KOPT-K1 (cell line): ENCODE measurements at regions not wholly inside any gene's neighbourhood (a gene's known extent, or its start where the extent isn't known, plus 50 kb on each side); places are given as distances from the start of the nearest gene placed in this dataset.
"Not testable (repeated sequence)": the region's sequence is repeated elsewhere in the genome, so short reads cannot be mapped to it uniquely, and the experiment has no call there.

ENCODE experiments used
- H3K27ac ChIP-seq: fragments of 200-600 bp; sonication (generic); 2 replicates; pipeline ENCODE4 v1.5.1; 2016; ENCODE audit warnings: antibody characterized with exemption, mild to moderate bottlenecking, low read depth, low read length; ENCODE audit not compliant: poor library complexity, severe bottlenecking
- H3K36me3 ChIP-seq: fragments of 200-600 bp; sonication (generic); 2 replicates; pipeline ENCODE4 v1.5.1; 2017; ENCODE audit warnings: antibody characterized with exemption, mild to moderate bottlenecking, low read length, moderate library complexity; ENCODE audit not compliant: insufficient read depth
- H3K9me3 ChIP-seq: fragments of 200-600 bp; sonication (generic); 2 replicates; pipeline ENCODE4 v1.5.1; 2017; ENCODE audit warnings: antibody characterized with exemption, low read length, mild to moderate bottlenecking; ENCODE audit not compliant: insufficient read depth, poor library complexity, severe bottlenecking

DNA sequence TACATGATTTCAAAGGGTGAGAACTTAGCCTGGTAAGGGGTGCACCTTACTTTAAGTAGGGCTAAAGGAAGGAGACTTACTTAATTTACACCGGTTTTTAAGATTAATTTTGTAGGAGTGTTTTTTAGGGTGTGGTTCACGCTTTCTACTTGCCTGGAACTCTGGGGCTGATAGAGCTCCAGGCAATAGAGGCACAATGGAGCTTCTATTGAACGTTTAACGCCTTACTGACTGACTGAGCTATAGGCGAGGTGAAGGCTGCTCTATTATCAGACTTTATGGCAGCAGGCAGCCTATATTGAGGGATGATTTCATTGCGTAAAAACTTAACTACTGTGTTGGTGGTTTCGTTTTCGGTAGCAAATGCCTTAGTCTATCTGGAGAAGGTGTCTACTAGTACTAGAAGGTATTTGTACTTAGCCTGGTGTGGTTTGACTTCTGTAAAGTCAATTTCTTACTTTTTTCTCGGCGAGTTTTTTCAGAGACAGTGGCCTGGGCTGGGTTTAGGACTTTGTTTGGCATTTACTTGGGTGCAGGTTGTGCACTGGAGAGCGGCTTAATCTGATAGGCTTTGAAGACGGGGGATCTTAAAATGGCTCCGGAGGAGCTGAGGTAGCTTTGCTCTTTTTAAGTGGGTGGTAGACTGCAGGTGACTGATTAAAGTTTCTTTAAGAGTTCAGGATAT, 119.7 kb downstream of the UNC93B1 start:
- not testable (repeated sequence) for H3K27ac ChIP-seq, H3K9me3 ChIP-seq, H3K36me3 ChIP-seq

DNA sequence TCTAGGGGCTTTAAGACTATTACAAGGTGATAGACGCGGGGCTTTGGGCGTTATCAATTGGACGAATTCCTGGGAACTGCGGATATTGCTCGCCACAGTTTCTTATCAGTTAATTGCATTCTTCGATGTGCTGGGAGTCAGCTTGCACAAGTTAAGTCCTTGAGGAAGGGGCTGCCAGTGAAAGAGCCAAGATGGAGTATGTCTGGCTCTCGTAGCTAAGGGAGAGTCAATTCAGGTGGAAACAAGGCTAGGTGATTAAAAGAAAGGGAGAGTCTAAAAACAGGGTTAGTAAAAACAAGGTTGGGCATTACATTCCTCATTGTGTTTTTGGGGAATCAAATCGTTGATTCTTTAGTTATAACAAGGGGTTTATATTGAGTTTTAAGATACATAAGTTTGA, 121.6 kb downstream of the UNC93B1 start:
- not testable (repeated sequence) for H3K9me3 ChIP-seq, H3K36me3 ChIP-seq, H3K27ac ChIP-seq

DNA sequence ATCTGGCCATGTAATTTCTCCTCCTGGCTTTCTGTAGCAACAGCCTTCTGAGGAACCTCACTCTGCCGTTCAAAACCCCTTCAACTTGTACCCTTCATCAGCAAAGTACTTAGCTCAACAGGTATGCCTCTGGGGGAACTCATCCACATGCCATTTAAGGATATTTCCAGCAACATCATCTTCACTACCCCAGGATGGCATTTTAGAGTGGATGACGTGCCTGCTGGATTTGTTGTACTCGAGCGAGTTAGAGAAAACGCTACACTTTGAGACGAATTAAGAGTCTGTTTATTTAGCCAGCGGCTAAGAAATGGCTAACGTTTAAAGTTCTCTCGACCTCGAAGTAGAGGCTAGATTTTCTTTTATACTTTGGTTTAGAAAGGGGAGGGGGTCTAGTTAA, 122.1 kb downstream of the UNC93B1 start:
- not testable (repeated sequence) for H3K36me3 ChIP-seq, H3K27ac ChIP-seq, H3K9me3 ChIP-seq

DNA sequence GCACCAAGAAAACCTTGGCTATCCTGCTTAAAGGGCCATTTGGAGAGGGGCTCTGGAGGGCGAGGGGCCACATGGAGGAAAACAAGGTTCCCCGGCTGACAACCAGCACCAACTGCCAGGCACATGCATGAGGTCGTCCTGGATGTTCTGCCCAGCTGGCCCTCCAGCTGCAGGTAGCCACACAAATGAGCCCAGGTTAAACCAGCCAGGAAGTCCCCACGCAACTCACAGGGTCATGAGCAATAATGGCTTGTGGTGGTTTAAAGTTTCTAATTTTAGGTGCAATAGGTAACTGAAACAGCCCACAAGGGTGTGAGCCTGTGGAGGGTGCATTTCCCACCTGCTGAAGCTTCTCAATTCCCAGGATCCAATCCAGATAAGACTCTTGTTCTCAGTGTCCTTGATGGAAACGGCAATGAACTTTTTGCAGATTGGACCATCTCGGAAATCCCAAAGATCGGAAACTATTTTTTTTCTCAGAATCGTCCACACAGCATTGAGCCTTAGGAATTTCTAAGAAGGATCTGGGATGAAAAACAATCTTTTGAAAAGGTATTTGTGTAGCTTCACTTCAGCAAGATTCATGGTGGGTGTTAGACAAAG, 123.2 kb downstream of the UNC93B1 start:
- H3K36me3 ChIP-seq, H3K9me3 ChIP-seq, H3K27ac ChIP-seq: not testable (repeated sequence)

DNA sequence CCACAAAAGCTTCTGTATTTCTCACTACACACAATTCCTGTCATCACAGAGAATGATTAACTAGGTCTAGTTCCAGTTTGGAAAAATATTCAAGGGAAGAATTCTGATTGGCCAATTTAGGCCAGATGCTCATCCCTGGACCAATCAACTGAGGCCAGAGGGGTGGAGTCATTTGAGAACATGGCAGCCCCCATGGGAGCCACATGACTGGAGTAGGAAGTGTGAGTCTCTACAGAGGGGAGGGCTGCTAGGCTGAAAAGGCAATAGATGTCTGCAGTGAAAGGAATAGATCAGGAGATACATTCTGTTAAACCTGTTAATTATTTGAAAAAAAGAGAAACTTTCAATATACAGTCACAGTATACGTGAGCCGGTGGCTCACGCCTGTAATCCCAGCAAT, 125.2 kb downstream of the UNC93B1 start:
- not testable (repeated sequence) for H3K36me3 ChIP-seq, H3K27ac ChIP-seq, H3K9me3 ChIP-seq

DNA sequence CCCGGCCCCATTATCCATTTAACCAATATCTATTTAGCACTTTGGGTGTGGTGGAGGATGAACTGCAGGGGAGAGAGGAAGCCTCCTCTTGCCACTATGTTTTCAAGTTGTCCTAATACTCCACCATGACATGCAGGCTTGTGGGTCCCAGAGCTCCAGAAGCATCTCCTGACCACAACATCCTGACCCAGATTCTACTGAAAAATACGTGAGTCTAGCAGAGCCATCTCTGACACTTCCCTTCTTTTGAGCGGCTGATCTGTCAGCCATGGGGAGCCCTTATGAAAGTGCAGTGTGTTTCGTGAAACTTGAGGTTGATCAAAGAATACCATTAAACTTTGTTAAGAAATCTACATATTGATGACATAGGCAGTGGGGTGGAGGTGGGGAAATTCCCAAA, 126.6 kb downstream of the UNC93B1 start:
- H3K27ac ChIP-seq, H3K36me3 ChIP-seq, H3K9me3 ChIP-seq: not testable (repeated sequence)

DNA sequence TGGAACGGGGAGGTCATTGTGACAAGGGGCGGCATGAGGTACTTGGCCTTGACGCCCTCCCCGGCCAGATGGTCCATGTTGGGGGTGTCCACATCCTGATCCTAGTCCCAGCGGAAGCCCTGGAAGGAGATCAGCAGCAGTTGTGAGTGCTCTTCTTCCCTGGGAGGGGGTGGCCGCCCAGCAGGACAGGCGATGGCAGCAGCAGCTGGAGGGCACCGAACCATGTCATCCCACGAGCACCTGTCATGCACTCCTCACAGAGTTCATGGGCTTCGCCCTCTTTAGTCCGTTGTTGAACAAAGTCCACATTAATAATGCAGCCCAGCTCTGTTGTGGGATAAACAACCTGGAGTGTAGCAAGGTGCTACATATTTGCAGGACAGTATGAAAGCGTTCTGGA, 130.7 kb downstream of the UNC93B1 start:
- not testable (repeated sequence) for H3K9me3 ChIP-seq, H3K27ac ChIP-seq, H3K36me3 ChIP-seq

DNA sequence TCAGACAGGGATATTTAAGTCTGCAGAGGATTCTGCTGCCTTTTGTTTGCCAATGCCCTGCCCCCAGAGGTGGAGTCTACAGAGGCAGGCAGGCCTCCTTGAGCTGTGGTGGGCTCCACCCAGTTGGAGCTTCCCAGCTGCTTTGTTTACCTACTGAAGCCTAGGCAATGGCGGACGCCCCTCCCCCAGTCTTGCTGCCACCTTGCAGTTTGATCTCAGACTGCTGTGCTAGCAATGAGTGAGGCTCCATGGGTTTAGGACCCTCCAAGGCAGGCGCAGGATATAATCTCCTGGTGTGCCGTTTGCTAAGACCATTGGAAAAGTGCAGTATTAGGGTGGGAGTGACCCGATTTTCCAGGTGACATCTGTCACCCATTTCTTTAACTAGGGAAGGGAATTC, 132.7 kb downstream of the UNC93B1 start:
- not testable (repeated sequence) for H3K36me3 ChIP-seq, H3K9me3 ChIP-seq, H3K27ac ChIP-seq

DNA sequence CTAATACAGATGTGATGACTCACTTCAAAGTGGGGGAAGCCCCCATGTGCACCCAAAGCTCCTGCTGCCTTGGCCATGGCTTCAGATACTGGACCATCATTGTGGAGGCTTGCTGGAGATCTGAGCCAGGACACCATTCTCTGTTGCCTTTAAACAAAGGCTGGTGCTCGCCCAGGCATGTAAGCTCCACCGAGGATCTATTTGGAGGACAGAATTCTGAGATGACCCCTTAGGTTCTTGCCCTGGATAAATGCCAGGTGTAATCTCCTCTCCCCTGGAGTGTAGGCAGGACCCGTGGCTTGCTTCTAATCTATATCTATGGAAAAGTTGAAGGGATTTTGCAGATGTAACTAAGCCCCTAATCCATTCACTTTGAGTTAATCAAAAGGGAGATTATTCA, 141.0 kb downstream of the UNC93B1 start:
- H3K36me3 ChIP-seq, H3K27ac ChIP-seq, H3K9me3 ChIP-seq: not testable (repeated sequence)

DNA sequence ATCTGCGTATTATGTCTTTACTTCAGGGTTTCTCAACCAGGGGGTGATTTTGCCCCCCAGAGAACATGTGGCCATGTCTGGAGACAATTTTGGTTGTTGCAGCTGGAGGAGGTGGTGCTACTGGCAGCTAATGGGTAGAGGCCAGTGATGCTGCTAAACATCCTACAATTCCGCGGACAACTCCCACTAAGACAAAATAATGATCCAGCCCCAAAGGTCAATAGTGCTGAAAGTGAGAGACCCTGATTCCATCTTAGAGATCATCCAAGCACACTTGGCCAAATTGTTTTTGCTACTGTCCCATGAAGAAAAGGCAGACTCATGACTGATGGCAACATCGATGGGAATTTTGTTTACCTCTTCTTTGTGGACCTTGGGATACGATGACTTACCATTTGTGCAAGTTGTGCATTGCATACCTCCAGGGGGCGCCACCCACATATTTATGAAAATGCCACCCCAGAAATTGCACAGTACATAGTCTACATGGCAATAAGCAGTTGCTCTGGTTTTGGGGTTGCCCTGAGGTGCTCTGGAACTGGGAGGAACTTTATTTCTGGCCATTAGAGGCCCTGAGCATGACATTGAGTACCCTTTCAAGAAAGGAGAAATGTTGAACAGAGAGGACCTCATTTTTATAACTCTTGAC, 144.3 kb downstream of the UNC93B1 start:
- H3K27ac ChIP-seq, H3K9me3 ChIP-seq, H3K36me3 ChIP-seq: not testable (repeated sequence)

DNA sequence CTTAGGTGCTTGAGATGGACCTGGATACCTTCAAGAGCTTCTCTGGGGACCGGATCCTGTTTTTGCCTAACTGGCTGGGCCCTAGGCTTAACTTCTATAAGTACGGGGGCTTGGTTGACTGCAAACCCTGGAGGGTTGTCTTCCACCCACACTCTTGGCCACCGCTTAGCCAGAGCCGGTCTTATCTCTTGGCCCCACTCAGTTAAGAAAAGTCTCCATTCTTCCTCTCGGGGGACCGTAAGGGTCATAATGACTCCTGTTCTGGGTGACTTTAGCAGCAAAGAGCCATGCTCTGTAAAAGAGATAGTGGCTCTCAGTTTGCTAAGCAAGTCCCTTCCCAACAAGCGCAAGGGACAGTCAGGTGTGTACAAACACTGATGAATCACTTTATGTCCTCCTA, 153.2 kb downstream of the UNC93B1 start:
- H3K9me3 ChIP-seq, H3K36me3 ChIP-seq, H3K27ac ChIP-seq: not testable (repeated sequence)

DNA sequence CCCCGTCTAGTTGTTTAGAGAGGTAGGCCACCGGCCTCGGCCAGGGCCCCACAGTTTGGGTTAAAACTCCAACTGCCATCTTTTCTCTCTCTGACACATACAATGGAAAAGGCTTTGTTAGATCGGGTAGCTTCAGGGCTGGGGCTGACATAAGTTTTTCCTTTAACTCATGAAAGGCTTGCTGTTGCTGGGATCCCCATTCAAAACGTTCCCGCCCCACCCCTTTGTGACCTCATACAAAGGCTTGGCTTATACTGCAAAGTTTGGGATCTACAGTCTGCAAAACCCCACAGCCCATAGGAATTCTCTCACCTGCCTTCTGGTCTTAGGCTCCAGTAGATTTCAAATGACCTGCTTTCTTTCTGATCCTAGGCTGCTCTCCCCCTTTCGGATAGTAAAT, 154.1 kb downstream of the UNC93B1 start:
- H3K27ac ChIP-seq, H3K36me3 ChIP-seq, H3K9me3 ChIP-seq: not testable (repeated sequence)

DNA sequence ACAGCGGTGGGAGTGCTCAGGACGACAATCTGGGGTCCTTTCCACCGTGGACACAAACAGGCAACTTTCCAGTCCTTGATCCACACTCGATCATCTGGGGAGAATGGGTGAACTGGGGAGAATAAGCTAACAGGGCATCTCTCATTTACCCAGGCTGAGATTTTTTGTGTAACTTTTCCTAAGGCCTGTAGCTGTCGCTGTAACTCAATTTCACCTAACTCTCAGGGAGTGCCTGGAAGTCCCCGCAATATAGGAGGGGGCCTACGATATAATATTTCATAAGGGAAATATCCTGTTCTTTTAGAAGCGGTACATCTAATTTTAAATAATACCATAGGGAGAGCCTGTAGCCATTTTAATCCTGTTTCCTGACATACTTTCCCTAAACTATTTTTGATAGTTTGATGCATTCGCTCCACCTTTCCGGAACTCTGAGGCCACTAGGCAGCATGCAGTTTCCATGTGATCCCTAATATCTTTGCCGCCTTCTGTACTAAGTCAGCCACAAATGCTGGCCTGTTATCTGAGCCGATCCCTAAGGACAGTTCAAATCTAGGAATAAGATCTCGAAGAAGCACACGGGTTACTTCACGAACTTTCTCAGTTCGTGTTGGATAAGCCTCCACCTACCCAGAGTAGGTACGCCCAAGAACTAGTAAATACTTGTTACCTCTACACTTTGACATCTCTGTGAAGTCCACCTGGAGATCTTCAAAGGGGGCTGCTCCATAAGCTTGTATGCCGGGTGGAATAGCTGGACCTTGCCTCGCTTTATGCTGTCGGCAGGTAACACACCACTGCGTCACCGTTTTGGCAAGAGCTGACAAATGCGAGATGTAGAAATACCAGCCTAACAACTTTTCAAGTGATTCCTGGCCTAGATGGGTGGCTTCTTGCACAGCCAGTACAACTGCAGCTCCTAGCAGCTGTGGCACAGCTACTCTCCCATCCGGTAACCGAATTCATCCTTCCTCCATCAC, 155.7 kb downstream of the UNC93B1 start:
- not testable (repeated sequence) for H3K27ac ChIP-seq, H3K9me3 ChIP-seq, H3K36me3 ChIP-seq

DNA sequence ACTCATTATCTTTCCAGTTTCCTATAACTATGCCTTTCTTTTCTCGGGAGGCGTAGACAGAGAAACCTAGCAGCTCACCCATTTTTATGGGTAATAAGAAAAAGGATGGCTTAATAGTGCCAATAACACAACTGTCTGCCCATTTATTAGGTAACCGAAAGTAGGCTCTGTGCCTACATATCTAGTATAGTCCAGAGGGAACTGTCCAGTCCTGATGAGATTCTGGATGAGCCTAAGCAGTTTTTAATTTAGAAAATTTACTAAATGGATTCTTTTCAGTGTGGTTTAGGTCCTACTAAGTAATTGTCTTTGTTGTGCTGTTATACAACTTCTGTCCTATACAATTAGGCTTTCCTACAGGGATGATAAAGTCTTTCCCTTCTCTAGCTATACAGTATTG, 157.6 kb downstream of the UNC93B1 start:
- not testable (repeated sequence) for H3K27ac ChIP-seq, H3K9me3 ChIP-seq, H3K36me3 ChIP-seq

DNA sequence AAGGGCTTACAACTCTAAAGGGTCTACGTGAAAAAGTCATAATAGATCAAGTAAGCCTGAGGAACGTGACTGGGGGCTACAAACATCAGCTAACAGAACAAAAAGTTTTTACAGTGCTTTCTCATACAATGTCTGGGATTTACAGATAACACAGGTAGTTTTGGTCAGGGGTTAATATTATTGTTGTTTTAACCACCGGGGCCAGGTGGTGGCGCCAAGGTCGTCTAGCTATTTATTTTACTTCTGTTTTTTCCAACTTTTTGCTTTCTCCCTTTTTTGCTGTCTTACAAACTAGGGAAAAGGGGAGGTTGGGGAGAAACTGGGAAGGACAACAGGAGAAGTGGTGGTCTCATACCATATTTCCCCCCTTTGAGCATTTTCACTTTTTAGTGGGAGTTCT, 158.6 kb downstream of the UNC93B1 start:
- not testable (repeated sequence) for H3K36me3 ChIP-seq, H3K27ac ChIP-seq, H3K9me3 ChIP-seq
